Stomach smooth muscle (tissue), 2 donors: ENCODE measurements at regions not wholly inside any gene's neighbourhood (a gene's known extent, or its start where the extent isn't known, plus 50 kb on each side); places are given as distances from the start of the nearest gene placed in this dataset.

Experiments used
- H3K27ac ChIP-seq: one replicate; pipeline ENCODE4 v1.7.0; 2013; ENCODE audit warnings: mild to moderate bottlenecking, low read length, inconsistent platforms
- H3K27me3 ChIP-seq, 2 donors: one replicate each; pipeline ENCODE4 v1.7.0; 2013; ENCODE audit warnings: low read length in 2 of 2; ENCODE audit not compliant: insufficient read depth in 2 of 2, control insufficient read depth in 1 of 2
- H3K36me3 ChIP-seq, 2 donors: one replicate each; pipeline ENCODE4 v1.7.0; 2013; ENCODE audit warnings: low read length in 2 of 2; ENCODE audit not compliant: control insufficient read depth in 2 of 2, insufficient read depth in 2 of 2
- H3K4me1 ChIP-seq: one replicate; pipeline ENCODE4 v1.7.0; 2013; ENCODE audit warnings: low read length; ENCODE audit not compliant: control insufficient read depth, insufficient read depth
- H3K4me3 ChIP-seq, 2 donors: one replicate each; pipeline ENCODE4 v1.7.0; 2013; ENCODE audit warnings: low read length in 2 of 2
- H3K9ac ChIP-seq, 2 donors: one replicate each; pipeline ENCODE4 v1.7.0; 2013; ENCODE audit warnings: low read length in 2 of 2, mild to moderate bottlenecking in 1 of 2
- H3K9me3 ChIP-seq, 2 donors: one replicate each; pipeline ENCODE4 v1.7.0; 2013; ENCODE audit warnings: low read length in 2 of 2; ENCODE audit not compliant: control insufficient read depth in 2 of 2
- donor health status: healthy.
- donor health status: Pancreatic carcinoma.

DNA sequence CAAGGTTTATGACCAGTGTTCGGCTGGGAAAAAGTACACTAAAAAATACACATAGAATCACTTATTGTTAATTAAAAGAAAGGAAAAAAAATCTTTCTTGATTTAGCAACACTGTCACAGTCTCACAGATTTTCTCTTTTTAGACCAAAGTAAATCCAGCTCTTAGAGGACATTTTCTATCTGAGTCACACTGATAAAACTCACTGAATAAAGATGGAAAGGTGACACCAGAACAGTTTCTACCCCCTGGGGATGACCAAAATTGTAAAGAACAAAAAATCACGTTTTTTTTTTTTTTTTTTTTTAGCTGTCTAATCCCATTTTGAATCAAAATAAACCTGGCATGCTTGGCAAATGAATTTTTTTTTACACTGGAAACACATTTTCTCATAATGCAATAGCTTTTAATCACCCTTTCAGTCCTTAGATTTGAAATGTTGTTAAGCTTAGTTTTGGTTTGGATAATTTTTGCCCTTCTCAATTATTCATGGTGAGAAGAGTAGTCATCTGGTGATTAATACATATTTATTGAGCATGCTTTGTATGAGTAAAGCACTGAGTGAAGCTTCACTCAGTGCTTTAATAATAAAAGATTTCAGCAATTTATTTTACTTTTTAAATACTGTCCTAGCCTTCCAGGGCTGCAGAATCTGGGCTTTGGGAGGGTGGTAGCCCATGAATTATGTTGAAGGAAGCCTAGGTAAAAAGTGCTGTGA, 886.3 kb downstream of the SLC4A3 start:
- H3K27ac ChIP-seq: no peak overlapping the region
- H3K4me1 ChIP-seq: no peaks in the 10 kb centered on the region
- no peaks in the 10 kb centered on the region for H3K36me3 ChIP-seq
- no peak overlapping the region for H3K9ac ChIP-seq
- H3K4me3 ChIP-seq: no peak overlapping the region
- H3K9me3 ChIP-seq: no peaks in the 10 kb centered on the region
- no peaks in the 10 kb centered on the region for H3K27me3 ChIP-seq

DNA sequence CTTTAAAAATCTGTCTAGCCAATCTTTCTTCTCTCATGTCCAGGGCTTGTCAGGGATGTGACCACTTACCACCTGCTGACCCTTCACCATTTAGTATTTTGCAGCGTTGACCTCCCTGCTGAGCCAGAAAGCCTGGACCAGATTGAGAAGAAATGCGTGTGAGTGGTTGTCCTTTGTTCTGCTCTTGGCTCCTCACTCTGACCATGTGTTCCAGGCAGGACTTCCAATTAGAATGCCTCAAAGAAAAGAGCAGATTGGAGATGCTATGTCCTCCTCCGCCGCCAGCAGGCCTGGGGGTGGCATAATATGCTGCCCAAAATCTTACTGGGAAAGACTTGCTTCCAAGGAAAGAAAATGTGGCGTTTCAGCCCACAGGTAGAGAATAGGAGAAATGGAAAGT, 894.1 kb downstream of the SLC4A3 start:
- Histone ChIP-seq H3K27me3 (no peaks in the 10 kb centered on the region), H3K4me3 (no peak overlapping the region), H3K9me3 (no peaks in the 10 kb centered on the region), H3K9ac (no peak overlapping the region), H3K27ac (no peak overlapping the region), H3K36me3 (no peaks in the 10 kb centered on the region), H3K4me1 (no peaks in the 10 kb centered on the region)

DNA sequence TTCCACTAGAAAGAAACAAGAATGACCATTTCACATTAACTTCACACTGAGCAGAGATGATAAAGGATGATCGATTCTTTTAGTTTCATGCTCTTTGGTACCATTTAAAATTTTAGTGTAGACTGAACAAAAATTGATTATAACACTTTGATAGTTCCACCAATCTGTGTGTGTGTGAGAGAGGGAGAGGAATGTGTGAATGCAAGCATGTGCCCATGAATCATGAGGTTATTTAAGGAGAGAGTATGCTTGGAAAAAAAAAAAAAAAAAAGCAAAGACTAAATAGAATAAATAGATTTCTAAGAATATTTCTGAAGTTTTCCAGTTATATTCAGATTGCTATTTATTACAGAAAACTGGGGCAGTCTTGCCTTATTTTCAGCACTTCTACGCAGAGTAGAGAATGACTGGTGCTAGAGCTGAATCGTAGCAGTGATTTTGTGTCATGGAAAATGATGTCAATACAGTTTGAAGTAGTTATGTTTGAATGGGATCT, 900.8 kb downstream of the SLC4A3 start:
- no peaks in the 10 kb centered on the region for H3K36me3 ChIP-seq
- H3K27ac ChIP-seq: no peak overlapping the region
- H3K9me3 ChIP-seq: peaks cover 0 to 3% of the 10 kb centered on the region in 2 donors
- no peak overlapping the region for H3K4me3 ChIP-seq
- no peaks in the 10 kb centered on the region for H3K4me1 ChIP-seq
- no peak overlapping the region for H3K9ac ChIP-seq
- H3K27me3 ChIP-seq: no peaks in the 10 kb centered on the region

DNA sequence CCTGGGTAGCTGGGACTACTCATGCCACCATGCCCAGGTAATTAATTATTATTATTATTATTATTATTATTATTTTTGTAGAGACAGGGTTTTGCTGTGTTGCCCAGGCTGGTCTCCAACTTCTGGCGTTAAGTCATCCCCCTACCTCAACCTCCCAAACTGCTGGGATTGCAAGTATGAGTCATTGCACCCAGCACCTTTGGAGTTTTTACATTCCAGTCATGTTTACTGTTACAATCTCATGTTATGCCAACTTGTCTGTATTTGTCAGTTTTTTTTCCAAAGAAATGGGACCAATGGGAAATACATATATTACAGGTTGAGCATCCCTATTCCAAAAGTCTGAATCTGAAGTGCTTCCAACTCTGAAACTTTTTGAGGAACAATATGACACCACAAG, 903.8 kb downstream of the SLC4A3 start:
- H3K36me3 ChIP-seq: no peaks in the 10 kb centered on the region
- no peaks in the 10 kb centered on the region for H3K27me3 ChIP-seq
- H3K9me3 ChIP-seq: peaks cover 0 to 7% of the 10 kb centered on the region in 2 donors
- H3K4me3 ChIP-seq: no peak overlapping the region
- H3K4me1 ChIP-seq: no peaks in the 10 kb centered on the region
- no peak overlapping the region for H3K9ac ChIP-seq
- H3K27ac ChIP-seq: no peak overlapping the region

DNA sequence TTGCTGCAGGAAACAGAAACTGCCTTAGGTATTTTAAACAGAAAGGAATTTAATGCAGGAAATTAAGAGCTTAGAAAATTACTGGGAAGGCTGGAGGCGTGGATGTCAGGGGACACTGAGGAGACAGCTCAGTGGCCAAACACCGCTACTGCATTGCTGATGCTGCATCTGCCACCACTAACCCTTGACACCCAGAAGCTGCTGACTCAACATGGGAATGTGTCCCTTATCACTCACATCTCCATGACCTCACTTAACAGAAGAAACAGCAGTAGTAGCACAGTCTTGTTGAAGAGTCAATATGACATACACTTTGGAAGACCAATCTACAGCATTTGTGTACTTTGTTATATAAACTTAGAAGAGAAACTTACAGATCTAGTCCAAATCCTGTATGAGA, 906.1 kb downstream of the SLC4A3 start:
- no peaks in the 10 kb centered on the region for H3K27me3 ChIP-seq
- no peaks in the 10 kb centered on the region for H3K36me3 ChIP-seq
- no peak overlapping the region for H3K27ac ChIP-seq
- peaks cover 0 to 7% of the 10 kb centered on the region in 2 donors for H3K9me3 ChIP-seq
- H3K4me3 ChIP-seq: no peak overlapping the region
- no peaks in the 10 kb centered on the region for H3K4me1 ChIP-seq
- no peak overlapping the region for H3K9ac ChIP-seq

DNA sequence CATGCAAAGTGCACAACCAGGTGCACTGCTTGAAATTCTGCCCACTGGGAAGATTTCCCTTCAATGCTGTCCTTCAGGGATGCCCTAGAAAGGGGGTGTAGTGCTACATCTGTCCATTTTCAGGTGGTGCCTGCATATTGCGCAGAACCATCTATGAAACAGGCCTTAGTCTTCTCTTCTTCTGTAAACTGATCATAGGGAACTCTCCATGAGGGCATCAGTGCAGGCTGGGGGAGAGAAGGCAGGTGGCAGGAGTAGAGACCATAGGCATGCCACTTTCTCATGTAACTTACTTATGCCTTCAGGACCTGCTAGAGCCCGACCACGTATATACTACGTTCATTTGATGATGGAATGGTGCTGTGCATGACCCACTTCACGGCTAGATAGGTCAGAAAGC, 912.1 kb downstream of the SLC4A3 start:
- no peak overlapping the region for H3K27ac ChIP-seq
- H3K27me3 ChIP-seq: no peaks in the 10 kb centered on the region
- H3K36me3 ChIP-seq: no peaks in the 10 kb centered on the region
- H3K4me3 ChIP-seq: no peak overlapping the region
- H3K9ac ChIP-seq: no peak overlapping the region
- no peaks in the 10 kb centered on the region for H3K4me1 ChIP-seq
- peaks cover 0 to 4% of the 10 kb centered on the region in 2 donors for H3K9me3 ChIP-seq

DNA sequence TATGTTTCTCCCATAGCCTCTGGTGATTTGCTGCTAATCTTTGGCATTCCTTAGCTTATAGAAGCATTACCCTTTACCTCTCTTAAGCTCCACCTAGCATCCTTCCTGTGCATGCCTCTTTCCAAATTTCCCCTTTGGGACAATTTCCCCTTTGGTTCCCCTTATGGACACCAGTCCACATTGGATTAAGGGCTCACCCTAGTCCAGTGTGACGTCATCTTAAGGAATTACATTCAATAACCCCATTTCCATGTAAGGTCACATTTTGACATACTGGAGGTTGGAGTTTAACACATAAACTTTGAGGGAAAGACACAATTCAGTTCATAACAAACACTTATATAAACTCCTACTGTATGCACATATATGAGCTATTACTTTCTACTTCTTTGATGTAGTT, 916.6 kb downstream of the SLC4A3 start:
- Histone ChIP-seq H3K9me3 (no peaks in the 10 kb centered on the region), H3K27ac (no peak overlapping the region), H3K36me3 (no peaks in the 10 kb centered on the region), H3K4me1 (no peaks in the 10 kb centered on the region), H3K4me3 (no peak overlapping the region), H3K9ac (no peak overlapping the region), H3K27me3 (no peaks in the 10 kb centered on the region)

DNA sequence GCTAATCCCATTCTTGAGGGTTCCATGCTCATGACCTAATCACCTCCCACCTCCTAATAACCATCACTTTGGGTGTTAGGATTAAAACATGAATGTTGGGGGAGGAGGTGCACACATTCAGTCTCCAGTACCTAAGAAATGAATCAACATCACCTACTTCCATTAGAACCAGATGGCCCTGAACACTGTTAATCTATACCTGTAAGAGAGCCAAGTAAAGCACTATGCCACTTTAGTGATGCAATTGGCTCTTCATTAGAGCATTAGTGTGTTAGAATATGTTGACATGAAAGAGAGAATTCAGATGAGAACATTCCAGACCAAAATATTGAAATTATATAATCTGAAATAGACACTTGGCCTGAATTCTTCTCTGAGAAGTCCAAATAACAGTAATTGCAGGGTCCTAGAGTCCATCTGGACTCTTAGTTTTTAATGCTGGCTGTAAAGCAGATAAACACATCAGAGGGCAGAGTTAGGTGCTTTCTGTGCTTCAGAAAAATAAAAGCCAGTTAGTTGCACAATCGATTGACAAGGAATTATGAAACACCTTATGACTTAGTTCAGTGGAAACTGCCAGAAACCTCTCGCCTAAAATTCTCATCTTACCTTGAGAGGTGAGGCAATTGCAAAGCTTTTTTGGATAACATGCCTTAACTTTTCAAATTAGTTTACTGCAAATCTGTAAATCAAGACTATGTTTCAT, 923.7 kb downstream of the SLC4A3 start:
- no peak overlapping the region for H3K27ac ChIP-seq
- H3K4me1 ChIP-seq: no peaks in the 10 kb centered on the region

DNA sequence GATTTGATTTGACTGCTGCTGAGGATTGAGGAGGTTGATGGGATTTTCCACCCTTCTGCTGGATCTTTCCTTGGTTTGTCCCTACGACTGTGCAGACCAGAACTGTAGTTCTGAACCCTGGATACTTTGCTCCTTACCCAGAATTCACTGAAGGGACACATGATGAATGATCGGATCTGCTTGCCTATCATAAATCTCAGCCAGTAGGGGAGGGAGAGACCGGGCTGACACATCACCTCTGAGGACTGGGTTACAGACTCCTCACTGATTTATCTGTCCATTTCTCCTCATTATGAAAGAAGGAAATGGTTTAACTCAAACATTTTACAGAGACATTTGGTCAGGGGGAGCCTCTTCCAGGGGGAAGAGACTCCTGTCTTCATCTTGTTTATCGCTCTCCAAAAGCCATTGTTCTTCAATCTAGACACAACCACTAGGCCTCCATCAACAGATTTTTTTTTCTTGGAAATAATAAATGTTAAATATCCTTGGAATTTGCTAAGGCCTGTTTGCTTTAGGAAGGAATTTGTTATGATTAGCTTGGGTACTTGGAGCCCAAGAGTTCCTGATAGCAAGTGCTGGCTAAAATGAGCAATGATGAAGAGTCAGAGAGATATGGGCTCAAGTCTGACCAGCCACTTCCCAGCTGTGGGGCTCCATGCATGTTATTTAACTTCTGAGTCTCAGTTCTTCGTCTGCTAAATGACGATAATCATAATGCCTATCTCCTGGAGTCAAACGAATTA, 925.5 kb downstream of the SLC4A3 start:
- no peak overlapping the region for H3K9ac ChIP-seq
- no peak overlapping the region for H3K4me3 ChIP-seq
- no peaks in the 10 kb centered on the region for H3K9me3 ChIP-seq
- H3K27me3 ChIP-seq: no peaks in the 10 kb centered on the region
- H3K4me1 ChIP-seq: no peaks in the 10 kb centered on the region
- H3K36me3 ChIP-seq: no peaks in the 10 kb centered on the region
- H3K27ac ChIP-seq: no peak overlapping the region

More for the DNA sequence above, 923.7 kb downstream of the SLC4A3 start:
- H3K9me3 ChIP-seq: no peaks in the 10 kb centered on the region
- H3K4me3 ChIP-seq: no peak overlapping the region
- no peak overlapping the region for H3K9ac ChIP-seq
- H3K36me3 ChIP-seq: no peaks in the 10 kb centered on the region
- no peaks in the 10 kb centered on the region for H3K27me3 ChIP-seq

DNA sequence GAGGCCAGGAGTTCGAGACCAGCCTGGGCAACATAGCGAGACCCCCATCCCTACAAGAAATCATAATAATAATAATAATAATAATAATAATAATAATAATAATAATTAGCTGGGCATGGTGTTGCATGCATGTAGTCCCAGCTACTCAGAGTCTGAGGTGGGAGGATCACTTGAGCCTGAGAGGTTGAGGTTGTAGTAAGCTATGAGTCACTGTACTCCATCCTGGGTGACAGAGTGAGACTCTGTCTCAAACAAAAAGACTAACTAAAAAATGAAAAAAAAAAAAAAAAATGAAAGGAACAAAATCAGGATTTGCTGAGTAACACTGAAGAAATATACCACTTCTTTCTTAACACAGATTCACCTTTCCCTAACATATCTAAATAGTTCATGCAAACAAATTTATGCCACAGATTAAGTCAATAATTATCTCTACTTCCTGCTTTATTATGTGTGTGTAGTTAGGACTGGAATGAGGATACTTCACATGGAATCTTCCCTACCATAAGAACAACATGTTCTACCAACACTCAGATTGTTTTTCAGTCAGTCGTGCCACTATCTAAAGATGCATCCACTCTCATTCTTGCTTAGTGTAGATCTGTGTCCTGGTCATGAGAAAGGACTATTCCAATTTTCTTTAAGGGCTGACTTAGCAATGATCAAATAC, 928.7 kb downstream of the SLC4A3 start:
- Histone ChIP-seq H3K9ac (no peak overlapping the region), H3K9me3 (peaks cover 0 to 3% of the 10 kb centered on the region in 2 donors), H3K27ac (no peak overlapping the region), H3K4me3 (no peak overlapping the region), H3K4me1 (no peaks in the 10 kb centered on the region), H3K27me3 (no peaks in the 10 kb centered on the region), H3K36me3 (no peaks in the 10 kb centered on the region)
